ENCODE measurements at regions not wholly inside any gene's neighbourhood (a gene's known extent, or its start where the extent isn't known, plus 50 kb on each side); places are given as distances from the start of the nearest gene placed in this dataset.
"Not testable (repeated sequence)": the region's sequence is repeated elsewhere in the genome, so short reads cannot be mapped to it uniquely, and the experiment has no call there.

GRCh38 chr14:22386924-22387775 is 201.9 kb downstream of the DAD1 start:
- peak; percentile 1 for DNase-seq (ENCODE audit: low read depth)

GRCh38 chr14:22384974-22385526 is 204.0 kb downstream of the DAD1 start:
- no peak for DNase-seq (ENCODE audit: low read depth)

GRCh38 chr14:22384167-22384549 is 204.9 kb downstream of the DAD1 start:
- DNase-seq (ENCODE audit: low read depth): no peak

- DNase-seq (ENCODE audit: low read depth): no peak
Measured at GRCh38 chr14:22383515-22384166, 205.4 kb downstream of the DAD1 start.

- DNase-seq (ENCODE audit: low read depth): no peak
Measured at GRCh38 chr14:22382955-22383354, 206.1 kb downstream of the DAD1 start.

- no peak for DNase-seq (ENCODE audit: low read depth)
Measured at GRCh38 chr14:22382395-22382794, 206.6 kb downstream of the DAD1 start.

- no peak for DNase-seq (ENCODE audit: low read depth)
Measured at GRCh38 chr14:22381766-22382165, 207.3 kb downstream of the DAD1 start.

- DNase-seq (ENCODE audit: low read depth): no peak
Measured at GRCh38 chr14:22381408-22381760, 207.6 kb downstream of the DAD1 start.

- no peak for DNase-seq (ENCODE audit: low read depth)
Measured at GRCh38 chr14:22380571-22381407, 208.2 kb downstream of the DAD1 start.

GRCh38 chr14:22379727-22380126 is 209.3 kb downstream of the DAD1 start:
- no peak for DNase-seq (ENCODE audit: low read depth)

GRCh38 chr14:22378181-22378580 is 210.8 kb downstream of the DAD1 start:
- DNase-seq (ENCODE audit: low read depth): no peak

GRCh38 chr14:22375321-22375930 is 213.6 kb downstream of the DAD1 start:
- no peak for DNase-seq (ENCODE audit: low read depth)

GRCh38 chr14:22370084-22370847 is 218.8 kb downstream of the DAD1 start:
- DNase-seq (ENCODE audit: low read depth): no peak

GRCh38 chr14:22358726-22359125 is 230.3 kb downstream of the DAD1 start:
- DNase-seq (ENCODE audit: low read depth): no peak

GRCh38 chr14:22349281-22349680 is 239.7 kb downstream of the DAD1 start:
- DNase-seq (ENCODE audit: low read depth): not testable (repeated sequence)

- DNase-seq (ENCODE audit: low read depth): no peak
Measured at GRCh38 chr14:22344673-22345072, 244.4 kb downstream of the DAD1 start.

- DNase-seq (ENCODE audit: low read depth): not testable (repeated sequence)
Measured at GRCh38 chr14:22344209-22344608, 244.8 kb downstream of the DAD1 start.

GRCh38 chr14:22341049-22341448 is 248.0 kb downstream of the DAD1 start:
- DNase-seq (ENCODE audit: low read depth): no peak

GRCh38 chr14:22338917-22339715 is 249.9 kb downstream of the DAD1 start:
- no peak for DNase-seq (ENCODE audit: low read depth)

- no peak for DNase-seq (ENCODE audit: low read depth)
Measured at GRCh38 chr14:22338381-22338780, 250.6 kb downstream of the DAD1 start.
